ENCODE measurements at regions not wholly inside any gene's neighbourhood (a gene's known extent, or its start where the extent isn't known, plus 50 kb on each side); places are given as distances from the start of the nearest gene placed in this dataset.

GRCh38 chr7:93707249-93707648 is 132.7 kb upstream of the CALCR start:
- no peaks in the 10 kb centered on the region for H3K36me3 ChIP-seq (ENCODE audit: control insufficient read depth, insufficient read depth, low read length)
- H2BK15ac ChIP-seq (ENCODE audit: low read depth, low read length), result no peak overlapping the region
- no peak for DNase-seq
- H2BK20ac ChIP-seq (ENCODE audit: low read depth, low read length), result no peak overlapping the region
- H3K9ac ChIP-seq (ENCODE audit: low read depth, low read length), result no peak overlapping the region
- ChIA-PET CTCF (no interaction called here), POLR2A (ENCODE audit: unreplicated experiment) (no interaction called here)
- no peak overlapping the region for H4K5ac ChIP-seq (ENCODE audit: low read depth, low read length)
- H3K4me1 ChIP-seq (ENCODE audit: control insufficient read depth, insufficient read depth, low read length), result no peaks in the 10 kb centered on the region
- intact Hi-C loops (cut with micrococcal nuclease) (no loop called here), in situ Hi-C loops (cut with MboI; ENCODE audit: low sequenced_read_pairs) (no loop called here), dilution Hi-C loops (cut with HindIII; ENCODE audit: low sequenced_read_pairs, unreplicated experiment) (no loop called here)
- no peak overlapping the region for H2AFZ ChIP-seq (replicated peaks; ENCODE audit: low read length, poor library complexity)
- H2BK120ac ChIP-seq (ENCODE audit: low read depth, low read length), result no peak overlapping the region
- BruUV-seq (replicated peaks), result no TSS peak
- ATAC-seq (ENCODE audit: low read depth), result no peak
- TF ChIP-seq BHLHE40 (IDR thresholded peaks at IDR 0.05; ENCODE audit: low read depth, low read length) (no peak), MAZ (IDR thresholded peaks at IDR 0.05; ENCODE audit: borderline replicate concordance, low read depth, low read length) (no peak), RAD21 (IDR thresholded peaks at IDR 0.05; ENCODE audit: low read length) (no peak), RFX5 (IDR thresholded peaks at IDR 0.05; ENCODE audit: low read depth, low read length) (no peak), CHD1 (IDR thresholded peaks at IDR 0.05; ENCODE audit: low read depth, low read length) (no peak), RCOR1 (IDR thresholded peaks at IDR 0.05; ENCODE audit: insufficient replicate concordance, low read length) (no peak), NFE2L2 (IDR thresholded peaks at IDR 0.05; ENCODE audit: low read depth, low read length) (no peak), POLR2A (IDR thresholded peaks at IDR 0.05; ENCODE audit: low read depth, low read length) (no peak), USF2 (IDR thresholded peaks at IDR 0.05; ENCODE audit: low read depth, low read length) (no peak), SMC3 (IDR thresholded peaks at IDR 0.05; ENCODE audit: low read depth, low read length) (no peak), MAFK (IDR thresholded peaks at IDR 0.05; ENCODE audit: low read depth, low read length) (no peak), MXI1 (IDR thresholded peaks at IDR 0.05; ENCODE audit: borderline replicate concordance, low read depth, low read length) (no peak), ELK1 (IDR thresholded peaks at IDR 0.05; ENCODE audit: borderline replicate concordance, low read depth, low read length) (no peak), CTCF (conservative IDR thresholded peaks at IDR 0.05; ENCODE audit: low read depth, low read length) (no peak), FOS (IDR thresholded peaks at IDR 0.05; ENCODE audit: low read depth, low read length) (no peak), CEBPB (IDR thresholded peaks at IDR 0.05; ENCODE audit: low read depth, low read length) (no peak)
- H3K4me2 ChIP-seq (ENCODE audit: low read depth, low read length), result no peak overlapping the region
- no peak overlapping the region for H3K18ac ChIP-seq (ENCODE audit: low read depth, low read length)
- H3K27me3 ChIP-seq (ENCODE audit: control insufficient read depth, insufficient read depth, low read length), result no peaks in the 10 kb centered on the region
- H3K4me3 ChIP-seq (ENCODE audit: insufficient read depth, low read depth, low read length), result no peak overlapping the region
- no peak overlapping the region for H2AK5ac ChIP-seq (ENCODE audit: low read depth, low read length)
- no peaks in the 10 kb centered on the region for H3K9me1 ChIP-seq (ENCODE audit: insufficient read depth, low read length)
- no peaks in the 10 kb centered on the region for H4K20me1 ChIP-seq (ENCODE audit: insufficient read depth, low read length)
- no peak overlapping the region for H2AK9ac ChIP-seq (replicated peaks; ENCODE audit: low read depth, low read length, poor library complexity)
- no peak overlapping the region for H3K56ac ChIP-seq (ENCODE audit: extremely low read depth, insufficient read depth, low read length)
- H4K8ac ChIP-seq (ENCODE audit: low read depth in 2 of 2, low read length in 2 of 2), result no peak overlapping the region
- no peaks in the 10 kb centered on the region for H3K79me1 ChIP-seq (ENCODE audit: low read depth in 1 of 2, low read length in 2 of 2)
- H3K27ac ChIP-seq (ENCODE audit: insufficient read depth, low read length), result no peak overlapping the region
- no peak overlapping the region for H3K23ac ChIP-seq (ENCODE audit: low read depth, low read length)
- H3K9me3 ChIP-seq (ENCODE audit: control insufficient read depth, insufficient read depth, low read length), result no peaks in the 10 kb centered on the region
- no peak overlapping the region for H3K4ac ChIP-seq (ENCODE audit: low read depth, low read length)
- no peak overlapping the region for H4K91ac ChIP-seq (ENCODE audit: insufficient read depth, low read depth, low read length)
- H3K14ac ChIP-seq (replicated peaks; ENCODE audit: low read depth, low read length), result no peak overlapping the region
- no peak overlapping the region for H2BK5ac ChIP-seq (ENCODE audit: low read depth, low read length, poor library complexity, severe bottlenecking)

All from IMR-90 (cell line).